ENCODE measurements at regions not wholly inside any gene's neighbourhood (a gene's known extent, or its start where the extent isn't known, plus 50 kb on each side); places are given as distances from the start of the nearest gene placed in this dataset.
A peak's percentile ranks its signal among the peaks of the same experiment; 100 is the strongest.

- H3K9me3 ChIP-seq, result no peaks in the 10 kb centered on the region
- no peaks in the 10 kb centered on the region for H3K36me3 ChIP-seq
- no peak for FAIRE-seq
- ATAC-seq, result no peak
- no peak overlapping the region for H3K27ac ChIP-seq
- no peak overlapping the region for H3K4me3 ChIP-seq
- intact Hi-C loops (cut with DNase I), result no loop called here
- H3K4me1 ChIP-seq, result no peaks in the 10 kb centered on the region
- WGBS, 2 donors, result 64 to 74% methylated on average over 5 of the region's 5 CpGs
- no peak for DNase-seq
- no peak for TF ChIP-seq CTCF (IDR thresholded peaks at IDR 0.05)
- H3K27me3 ChIP-seq, result no peaks in the 10 kb centered on the region
Measured at GRCh38 chr5:32850817-32851496, 139.8 kb downstream of the NPR3 start.

GRCh38 chr5:32851559-32852173, 140.5 kb downstream of the NPR3 start:
- Histone ChIP-seq H3K27me3 (no peaks in the 10 kb centered on the region), H3K36me3 (no peaks in the 10 kb centered on the region), H3K9me3 (no peaks in the 10 kb centered on the region), H3K4me1 (no peaks in the 10 kb centered on the region), H3K4me3 (no peak overlapping the region), H3K27ac (no peak overlapping the region)
- FAIRE-seq, result no peak
- intact Hi-C loops (cut with DNase I), result no loop called here
- whole genome bisulfite sequencing, 2 donors, result 70 to 77% methylated on average over 7 of the region's 7 CpGs
- no peak for ATAC-seq
- no peak for TF ChIP-seq CTCF (IDR thresholded peaks at IDR 0.05)
- DNase-seq, result no peak

GRCh38 chr5:32852535-32852934, 141.4 kb downstream of the NPR3 start:
- intact Hi-C loops (cut with DNase I), result no loop called here
- Histone ChIP-seq H3K9me3 (no peaks in the 10 kb centered on the region), H3K27ac (no peak overlapping the region), H3K36me3 (no peaks in the 10 kb centered on the region), H3K4me1 (no peaks in the 10 kb centered on the region), H3K4me3 (no peak overlapping the region), H3K27me3 (no peaks in the 10 kb centered on the region)
- FAIRE-seq (no peak), DNase-seq (peak in 2 of 6 donors; percentile 2 to 13), ATAC-seq (peak in 3 of 4 donors; percentile 54 to 85 (median 79))
- TF ChIP-seq CTCF (IDR thresholded peaks at IDR 0.05), result peak in 1 of 4 donors; percentile 18
- 6 to 10% methylated on average over 8 of the region's 8 CpGs for WGBS, 2 donors

- no peak for FAIRE-seq
- DNase-seq, result no peak
- Histone ChIP-seq H3K4me1 (no peaks in the 10 kb centered on the region), H3K9me3 (no peaks in the 10 kb centered on the region), H3K4me3 (no peak overlapping the region), H3K36me3 (no peaks in the 10 kb centered on the region), H3K27ac (no peak overlapping the region), H3K27me3 (no peaks in the 10 kb centered on the region)
- no peak for ATAC-seq
- intact Hi-C loops (cut with DNase I), result no loop called here
- TF ChIP-seq CTCF (IDR thresholded peaks at IDR 0.05), result no peak
- 36 to 42% methylated on average over 1 of the region's 1 CpG for WGBS, 2 donors
Measured at GRCh38 chr5:32852976-32853375, 141.9 kb downstream of the NPR3 start.

- Histone ChIP-seq H3K4me1 (no peaks in the 10 kb centered on the region), H3K36me3 (no peaks in the 10 kb centered on the region), H3K9me3 (no peaks in the 10 kb centered on the region), H3K27me3 (no peaks in the 10 kb centered on the region), H3K4me3 (no peak overlapping the region), H3K27ac (no peak overlapping the region)
- DNase-seq (no peak), ATAC-seq (no peak), FAIRE-seq (no peak)
- intact Hi-C loops (cut with DNase I), result no loop called here
- no peak for TF ChIP-seq CTCF (IDR thresholded peaks at IDR 0.05)
Measured at GRCh38 chr5:32854473-32854872, 143.4 kb downstream of the NPR3 start.
